CD4-positive, alpha-beta T cell treated with Interleukin-2 at 100 ng/mL for 4 hours (primary cell): ENCODE measurements at regions not wholly inside any gene's neighbourhood (a gene's known extent, or its start where the extent isn't known, plus 50 kb on each side); places are given as distances from the start of the nearest gene placed in this dataset.
"Not testable (repeated sequence)": the region's sequence is repeated elsewhere in the genome, so short reads cannot be mapped to it uniquely, and the experiment has no call there.

Source experiments
- DNase-seq: peaks from one replicate; pipeline ENCODE4 v3.0.0-alpha.2; 2020; ENCODE audit warnings: low spot score

DNA sequence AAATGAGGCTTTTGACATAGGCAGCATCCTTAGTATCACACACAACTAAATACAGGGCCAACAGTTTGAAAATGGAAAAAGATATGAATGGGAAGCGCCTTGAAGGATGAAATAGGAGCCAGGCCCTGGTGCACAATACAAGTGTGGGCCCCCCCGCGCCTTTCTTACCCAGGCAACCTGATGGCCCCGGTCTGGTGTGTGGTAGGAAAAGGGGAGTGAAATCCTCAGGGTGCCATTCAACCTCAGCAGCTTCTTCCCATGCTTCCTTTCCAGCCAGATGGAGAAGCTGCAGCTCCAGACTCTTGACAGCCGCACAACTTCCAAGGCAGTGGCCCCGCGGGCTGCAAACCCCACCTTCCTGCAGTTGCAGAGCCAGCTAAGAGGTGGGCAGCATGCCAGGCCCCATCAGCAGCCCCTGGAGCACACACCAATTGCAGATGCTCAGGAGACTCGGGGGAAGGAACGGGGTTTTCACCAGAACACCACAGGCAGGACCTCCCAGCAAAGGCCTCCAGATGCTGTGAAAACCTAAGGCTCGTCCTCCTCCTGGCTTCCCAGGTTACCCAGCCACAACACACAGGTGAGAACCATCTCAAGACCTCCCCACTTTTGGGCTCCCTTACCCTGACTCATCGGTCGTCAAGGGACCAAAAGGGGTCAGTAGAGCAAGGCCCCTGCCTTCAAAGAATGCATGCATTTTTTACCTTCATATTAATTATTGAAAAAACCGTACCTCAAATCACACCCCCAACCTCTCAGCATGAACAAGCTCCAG, 101.6 kb downstream of the CPN2 start:
- no peak for DNase-seq

DNA sequence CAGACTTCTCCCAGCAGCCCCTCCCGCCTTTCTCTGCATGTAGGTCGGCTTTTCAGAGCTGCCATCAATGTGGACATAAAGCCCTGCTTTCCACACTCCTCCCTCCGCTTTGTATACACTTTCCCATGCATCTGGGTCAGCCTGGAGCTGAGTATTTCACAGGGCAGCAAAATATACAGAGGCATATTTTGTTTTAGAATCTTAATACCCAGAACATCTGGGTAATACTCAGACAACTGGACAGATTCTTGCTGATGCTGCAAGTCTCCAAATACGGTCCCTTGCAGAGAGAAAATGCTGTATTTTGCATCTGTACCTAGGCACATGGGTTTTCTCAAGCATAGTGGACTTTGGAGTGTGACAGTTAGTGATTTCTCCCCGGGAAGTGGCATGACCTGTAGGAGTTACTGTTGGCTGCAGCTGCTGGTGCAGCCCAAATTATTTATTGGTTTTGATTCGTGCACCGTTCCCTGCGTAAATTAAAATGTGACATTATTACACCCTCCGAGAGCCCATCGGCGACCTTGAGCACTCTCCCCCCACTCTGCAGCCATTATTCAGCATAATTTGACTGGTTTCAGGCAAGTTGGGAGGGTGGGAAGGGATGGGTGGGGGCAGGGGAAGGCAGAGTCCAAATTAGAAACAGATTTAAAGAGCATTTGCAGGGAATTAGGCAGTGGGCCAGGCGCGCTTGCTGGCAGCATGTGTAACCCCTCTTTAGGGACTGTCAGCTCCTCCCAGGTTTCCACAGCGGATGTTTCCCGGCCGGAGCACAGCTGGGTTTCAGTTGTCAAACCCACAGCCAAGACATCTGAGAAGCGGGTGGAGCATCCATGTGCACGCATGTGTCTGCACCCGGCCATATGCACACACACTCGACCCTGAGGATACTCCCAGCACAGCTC, 100.8 kb downstream of the CPN2 start:
- DNase-seq, result no peak

DNA sequence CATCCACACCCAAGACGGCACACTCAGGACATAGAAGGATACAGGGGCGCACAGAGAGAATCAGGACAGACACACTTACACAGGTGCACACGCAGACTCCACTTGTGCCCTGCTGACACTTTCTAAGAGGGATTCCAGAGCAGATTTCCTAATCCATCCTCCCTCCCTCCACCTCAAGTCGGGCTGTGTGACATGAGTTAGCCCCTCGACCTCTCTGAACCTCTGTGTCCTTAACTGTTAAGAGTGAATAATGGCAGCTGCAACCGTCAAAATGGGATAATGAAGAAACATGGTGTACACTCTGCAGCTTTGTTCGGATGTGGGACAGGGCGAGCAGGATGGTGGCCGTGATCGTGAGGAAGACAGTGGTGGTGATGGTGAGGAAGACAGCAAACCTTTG, 100.1 kb downstream of the CPN2 start:
- no peak for DNase-seq

DNA sequence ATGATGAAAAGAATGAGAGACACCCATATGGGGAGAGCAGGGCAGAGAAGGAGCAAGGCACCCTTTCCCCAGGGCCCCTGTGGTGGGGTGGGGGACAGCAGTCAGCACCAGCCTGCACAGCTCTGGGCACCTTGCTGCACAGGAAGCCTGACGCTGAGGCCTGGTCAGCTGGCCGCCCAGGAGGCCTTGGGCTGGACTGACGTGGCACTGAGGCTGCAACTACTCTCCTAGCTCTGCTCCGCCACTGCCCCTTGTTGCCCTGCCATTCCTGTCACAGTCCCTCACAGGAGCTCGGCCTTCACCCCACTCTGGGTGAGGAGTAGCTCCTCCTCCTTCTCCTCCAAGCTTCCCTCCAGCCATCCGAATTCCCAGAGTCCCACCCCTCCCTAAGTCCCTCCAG, 99.7 kb downstream of the CPN2 start:
- DNase-seq, result no peak

DNA sequence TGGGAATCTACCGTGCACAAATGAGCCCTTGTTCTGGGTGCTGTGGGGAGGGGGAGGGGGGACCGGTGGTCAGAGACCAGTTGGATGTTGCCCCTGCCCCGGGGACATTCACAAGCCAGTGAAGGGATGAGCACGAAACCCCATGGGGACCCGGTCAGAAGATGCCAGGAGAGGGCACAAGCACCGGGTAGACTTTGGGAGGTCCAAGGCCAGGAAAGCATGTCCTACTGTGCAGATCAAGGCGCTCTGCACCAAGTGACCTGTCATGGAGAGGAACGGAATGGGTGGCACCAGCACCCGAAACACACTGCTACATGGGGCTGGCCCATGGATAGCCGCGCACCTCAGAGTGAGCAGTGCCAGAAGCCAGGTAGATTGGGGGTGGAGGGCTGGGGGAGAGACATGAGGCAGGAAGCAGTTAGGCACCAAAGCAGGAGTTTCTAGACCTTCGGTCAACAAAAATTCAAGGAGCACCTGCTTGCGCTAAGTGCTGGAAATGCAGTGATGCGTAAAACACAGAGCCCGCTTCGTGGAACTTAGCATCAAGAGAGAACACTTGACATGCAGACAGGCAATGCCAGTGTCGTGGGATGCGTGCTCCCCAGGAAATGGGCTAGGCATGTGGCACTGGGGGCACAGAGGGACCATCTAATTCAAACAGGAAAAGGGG, 99.1 kb downstream of the CPN2 start:
- DNase-seq, result no peak

DNA sequence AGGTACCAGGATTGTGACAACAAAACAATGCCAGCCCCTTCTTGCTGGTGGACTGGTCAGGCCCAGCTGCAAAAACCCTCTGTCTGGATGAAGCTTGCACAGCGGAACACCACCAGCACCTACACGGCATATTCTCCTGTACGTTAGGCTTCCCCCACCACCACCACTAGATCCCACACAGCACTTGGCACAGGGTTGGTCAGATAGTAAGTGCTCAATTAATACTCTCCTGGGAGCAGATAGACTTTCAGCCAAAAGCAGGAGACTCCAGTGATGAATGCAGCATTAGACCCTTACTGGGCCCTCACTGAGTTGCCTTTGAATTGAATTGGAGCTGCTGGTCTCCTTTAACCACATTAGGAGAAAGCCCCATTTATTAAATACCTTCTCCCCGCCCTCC, 97.9 kb downstream of the CPN2 start:
- no peak for DNase-seq

DNA sequence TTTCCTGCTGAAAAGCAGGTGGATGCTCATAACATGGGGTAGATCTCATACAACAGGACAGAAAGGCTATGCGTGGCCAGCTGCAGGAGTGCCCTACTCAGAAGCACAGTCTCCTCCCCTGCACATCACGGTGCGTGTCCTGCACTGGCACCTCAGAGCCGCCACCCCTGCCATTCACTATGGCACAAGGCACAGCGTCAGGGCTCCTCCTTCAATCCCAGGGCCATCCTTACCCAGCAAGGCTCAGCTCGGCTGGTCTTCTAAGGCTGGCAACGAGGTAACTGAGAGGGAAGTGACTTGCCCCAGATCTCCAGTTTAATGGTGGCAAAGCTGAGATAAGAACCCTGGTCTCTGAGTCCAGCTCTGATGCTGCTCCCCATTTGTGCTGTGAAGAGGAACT, 97.1 kb downstream of the CPN2 start:
- DNase-seq, result no peak

DNA sequence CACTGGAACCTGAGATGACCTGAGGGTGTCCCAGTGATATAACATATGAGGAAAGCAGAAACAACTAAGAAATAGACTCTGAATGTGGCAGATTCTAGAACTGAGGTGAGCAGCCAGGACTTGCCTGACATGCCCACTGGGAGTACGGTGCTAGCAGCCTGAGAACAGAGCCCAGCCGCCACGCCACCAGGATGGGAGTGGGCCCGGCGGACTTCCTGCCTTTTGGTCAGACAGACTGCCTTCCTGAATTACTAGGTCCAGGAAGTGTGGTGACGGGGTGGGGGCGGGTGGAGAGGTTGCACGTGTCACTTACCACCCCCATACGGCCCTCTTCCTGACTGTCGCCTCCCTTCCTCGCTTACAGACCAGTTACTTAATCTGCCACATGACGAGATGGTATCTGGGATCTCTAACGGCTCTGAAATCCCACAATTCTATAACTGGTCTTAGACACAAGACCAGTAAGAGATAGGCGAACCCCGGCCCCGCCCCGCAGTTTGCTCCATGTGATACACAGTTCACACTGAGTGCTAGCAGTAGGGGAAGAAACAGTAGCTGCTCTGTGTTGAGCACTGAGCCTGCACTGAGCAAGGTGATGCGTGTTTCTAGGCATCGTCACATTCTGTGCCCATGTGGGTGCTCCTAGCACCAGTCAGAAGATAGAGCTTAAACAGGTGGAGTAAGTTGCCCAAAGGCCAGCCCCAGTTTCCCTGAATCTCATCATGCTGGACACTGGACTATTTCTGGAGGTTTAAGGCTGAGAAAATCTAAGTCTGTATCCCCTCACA, 95.7 kb downstream of the CPN2 start:
- peak; percentile 27 for DNase-seq

DNA sequence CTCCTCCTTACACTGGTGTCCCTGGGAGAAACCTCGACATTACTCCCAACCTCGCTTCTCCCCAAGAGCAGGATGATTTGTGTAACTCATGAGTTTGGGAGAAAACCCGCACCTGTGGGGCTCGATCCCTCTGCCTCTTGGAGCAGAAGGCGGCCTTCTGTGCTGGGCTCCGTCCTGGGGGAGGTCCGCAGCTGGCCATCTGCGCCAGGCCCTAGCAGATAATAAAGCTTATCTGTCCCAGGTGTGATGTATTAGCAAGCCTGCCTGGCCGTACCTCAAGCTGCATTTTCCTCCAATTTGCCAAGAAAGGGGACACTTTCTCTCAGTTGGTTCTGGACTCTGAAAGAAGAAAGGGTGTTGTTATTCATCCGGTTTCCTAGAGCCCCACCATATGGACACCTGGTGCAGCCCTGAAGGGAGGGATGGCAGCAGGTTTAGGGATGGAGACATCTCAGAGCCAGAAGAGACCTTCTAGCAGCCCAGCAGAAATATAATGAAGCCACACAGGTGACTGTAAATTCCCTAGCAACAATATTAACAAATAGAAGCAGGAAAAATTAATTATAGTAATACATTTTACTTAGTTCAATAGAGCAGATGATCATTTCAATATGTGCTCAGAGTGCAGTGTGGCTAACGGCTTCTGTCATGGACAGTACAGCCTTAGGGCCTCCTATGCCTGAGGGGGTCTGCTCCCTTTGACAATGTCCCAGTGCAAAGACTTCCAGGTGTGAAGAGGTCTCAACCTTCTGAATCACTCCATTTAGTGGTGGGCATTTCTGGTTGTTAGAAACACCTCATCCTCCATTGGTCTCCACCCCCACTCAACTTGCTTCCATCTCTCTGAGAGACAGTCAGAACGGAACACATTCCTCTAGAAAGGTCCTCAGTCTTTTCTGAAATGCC, 94.8 kb downstream of the CPN2 start:
- no peak for DNase-seq

DNA sequence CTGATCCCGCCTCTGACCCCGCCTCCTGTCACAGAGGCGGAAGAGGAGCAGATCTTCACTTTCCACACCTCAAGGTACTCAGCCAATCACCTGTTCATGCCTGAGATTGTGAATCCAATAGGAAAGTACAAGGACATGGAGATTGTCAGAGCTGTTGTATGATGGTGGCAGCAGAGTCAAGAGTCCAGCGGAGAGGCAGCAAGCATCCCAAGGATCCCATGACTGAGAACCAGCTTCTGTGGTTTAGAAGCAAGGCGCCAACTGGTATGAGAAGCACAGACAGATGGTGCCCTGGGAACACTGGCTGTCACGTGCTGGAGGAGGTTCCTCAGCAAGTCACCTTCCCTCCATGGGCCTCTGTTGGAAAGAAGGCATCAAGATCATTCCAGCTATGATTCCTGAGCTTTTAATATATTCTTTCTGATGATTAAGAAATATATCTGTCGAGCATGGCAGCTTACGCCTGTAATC, 93.9 kb downstream of the CPN2 start:
- DNase-seq, result no peak

DNA sequence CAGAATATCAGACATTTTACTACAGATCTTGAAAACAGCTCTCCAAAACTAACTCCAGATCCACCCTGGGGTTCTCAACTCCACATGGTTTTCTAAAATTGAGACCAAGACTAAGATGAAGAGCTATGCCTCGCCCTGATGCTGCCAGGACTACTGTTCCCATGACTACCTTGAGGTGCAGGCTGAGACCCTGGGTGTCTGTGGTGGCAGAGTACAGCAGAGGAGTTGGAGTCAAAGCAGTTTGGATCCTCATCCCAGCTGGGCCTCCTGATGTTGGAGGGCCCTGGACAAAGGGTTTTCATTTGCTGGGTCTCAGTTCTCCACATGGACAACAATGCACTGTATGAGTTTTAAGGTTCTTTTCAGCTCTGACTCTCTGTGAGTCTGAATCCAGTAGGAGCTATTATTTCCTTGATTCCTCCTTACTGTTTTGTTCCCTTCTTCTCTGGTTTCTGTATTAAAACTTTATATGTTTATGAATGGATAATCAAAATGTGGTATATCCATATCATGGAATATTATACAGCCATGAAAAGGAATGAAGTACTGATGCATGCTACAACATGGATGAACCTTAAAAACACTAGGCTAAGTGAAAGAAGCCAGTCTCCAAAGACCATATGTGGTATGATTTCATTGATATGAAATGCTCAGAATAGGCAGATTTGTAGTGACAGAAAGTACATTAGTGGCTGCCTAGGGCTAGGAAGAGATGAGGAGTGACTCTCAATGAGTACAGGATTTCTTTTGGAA, 93.0 kb downstream of the CPN2 start:
- DNase-seq, result no peak

DNA sequence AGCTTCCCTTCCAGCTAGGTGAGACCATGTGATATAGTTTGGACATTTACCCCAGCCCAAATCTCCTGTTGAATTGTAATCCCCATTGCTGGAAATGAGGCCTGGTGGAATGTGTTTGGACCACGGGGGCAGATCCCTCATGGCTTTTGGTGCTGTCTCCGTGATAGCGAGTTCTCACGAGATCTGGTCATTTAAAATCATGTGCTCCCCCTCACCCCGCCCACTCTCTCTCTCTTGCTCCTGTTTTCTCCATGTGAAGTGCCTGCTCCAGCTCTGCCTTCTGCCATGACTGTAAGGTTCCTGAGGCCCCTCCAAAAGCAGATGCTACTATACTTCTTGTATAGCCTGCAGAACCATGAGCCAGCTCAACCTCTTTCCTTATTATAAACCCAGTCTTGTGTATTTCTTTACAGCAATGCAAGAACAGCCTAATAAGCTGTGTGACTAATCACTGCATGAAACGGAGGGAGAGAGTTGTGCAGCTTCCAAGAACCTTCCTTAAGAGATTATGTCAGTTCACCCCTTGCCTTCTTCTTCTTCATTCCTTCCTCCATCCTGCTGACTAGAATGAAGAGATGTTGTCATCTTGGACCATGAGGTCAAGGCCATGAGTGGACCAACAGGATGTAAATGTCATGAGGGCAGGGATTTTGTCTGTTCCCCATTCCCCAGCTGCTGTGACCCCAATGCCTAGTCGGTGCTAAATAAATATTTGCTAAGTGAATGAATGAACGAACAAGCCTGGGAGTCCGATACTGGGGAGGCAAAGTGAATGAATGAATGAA, 91.0 kb downstream of the CPN2 start:
- no peak for DNase-seq

DNA sequence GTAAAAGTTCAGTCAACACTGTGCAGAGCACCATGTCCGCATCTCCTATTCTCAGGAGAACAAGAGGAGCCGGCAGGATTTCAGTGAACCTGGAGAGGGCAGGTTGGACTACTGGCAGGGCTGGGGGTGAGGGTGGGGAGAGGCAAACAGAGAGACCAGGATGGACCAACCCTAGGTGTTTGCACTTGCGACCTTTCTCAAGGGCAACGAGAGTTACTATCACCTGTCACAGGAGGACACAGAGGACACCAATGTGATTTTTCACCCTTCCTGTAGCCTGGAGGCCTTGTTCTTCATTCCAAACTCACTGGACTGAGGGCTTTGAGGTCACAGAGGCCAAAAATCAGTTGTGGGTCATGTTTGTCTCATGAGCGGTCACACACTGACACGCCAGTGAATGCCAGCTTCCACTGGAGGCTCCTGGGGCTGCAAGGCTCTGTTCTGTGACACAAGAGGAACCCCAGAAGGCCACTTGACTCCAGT, 89.5 kb downstream of the CPN2 start:
- DNase-seq, result no peak

DNA sequence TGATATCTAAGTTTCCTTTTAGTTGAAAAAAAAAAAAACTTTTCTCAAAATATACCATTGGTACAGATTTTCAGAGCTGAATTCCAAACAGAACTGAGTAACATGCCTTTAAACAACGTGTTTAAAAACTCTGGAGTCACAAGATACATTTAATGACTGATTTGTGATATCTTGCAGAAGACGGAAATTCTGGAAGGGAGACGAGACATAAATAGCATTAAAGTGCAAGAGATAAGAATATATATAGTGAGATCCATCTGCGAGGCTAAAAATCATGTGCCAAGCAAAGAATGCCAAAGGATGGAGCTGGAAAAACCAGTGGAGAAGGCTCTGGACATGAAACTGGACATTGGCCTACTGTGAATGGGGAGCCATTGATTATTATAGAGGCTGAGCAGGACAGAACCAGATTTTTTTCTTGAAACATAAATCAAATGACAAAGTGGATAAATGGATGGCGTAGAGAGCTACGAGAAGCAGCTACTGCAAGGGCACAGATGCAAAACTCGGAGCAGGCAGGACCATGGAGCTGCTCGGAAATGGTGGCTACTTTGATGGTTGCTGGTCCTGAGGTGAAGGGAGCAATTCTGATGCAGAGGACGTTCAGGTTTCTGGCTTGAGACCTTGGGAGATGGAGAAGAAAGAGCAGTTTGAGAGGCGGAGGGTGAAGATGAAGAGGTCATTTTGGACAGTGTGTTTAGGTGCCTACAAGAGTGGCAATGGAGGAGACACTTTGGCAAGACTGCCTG, 88.8 kb downstream of the CPN2 start:
- DNase-seq, result no peak

DNA sequence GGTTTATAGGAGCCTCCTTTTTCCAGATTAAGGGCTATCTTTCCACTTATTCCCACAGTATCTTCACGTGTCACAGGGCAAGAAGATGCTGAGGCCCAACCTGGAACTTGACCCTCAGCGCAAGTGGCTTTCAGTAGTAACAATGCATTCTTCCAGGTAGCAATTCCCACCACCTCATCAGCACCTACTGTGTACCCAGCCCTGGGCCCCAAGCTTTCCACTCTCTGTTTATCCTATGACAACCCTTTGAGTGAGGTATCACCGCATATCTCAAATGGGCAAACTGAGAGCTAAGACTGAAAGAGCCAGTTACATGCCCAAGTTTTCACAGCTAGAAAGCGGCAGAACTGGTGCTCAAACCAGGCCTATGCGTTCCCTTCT, 88.2 kb downstream of the CPN2 start:
- no peak for DNase-seq

DNA sequence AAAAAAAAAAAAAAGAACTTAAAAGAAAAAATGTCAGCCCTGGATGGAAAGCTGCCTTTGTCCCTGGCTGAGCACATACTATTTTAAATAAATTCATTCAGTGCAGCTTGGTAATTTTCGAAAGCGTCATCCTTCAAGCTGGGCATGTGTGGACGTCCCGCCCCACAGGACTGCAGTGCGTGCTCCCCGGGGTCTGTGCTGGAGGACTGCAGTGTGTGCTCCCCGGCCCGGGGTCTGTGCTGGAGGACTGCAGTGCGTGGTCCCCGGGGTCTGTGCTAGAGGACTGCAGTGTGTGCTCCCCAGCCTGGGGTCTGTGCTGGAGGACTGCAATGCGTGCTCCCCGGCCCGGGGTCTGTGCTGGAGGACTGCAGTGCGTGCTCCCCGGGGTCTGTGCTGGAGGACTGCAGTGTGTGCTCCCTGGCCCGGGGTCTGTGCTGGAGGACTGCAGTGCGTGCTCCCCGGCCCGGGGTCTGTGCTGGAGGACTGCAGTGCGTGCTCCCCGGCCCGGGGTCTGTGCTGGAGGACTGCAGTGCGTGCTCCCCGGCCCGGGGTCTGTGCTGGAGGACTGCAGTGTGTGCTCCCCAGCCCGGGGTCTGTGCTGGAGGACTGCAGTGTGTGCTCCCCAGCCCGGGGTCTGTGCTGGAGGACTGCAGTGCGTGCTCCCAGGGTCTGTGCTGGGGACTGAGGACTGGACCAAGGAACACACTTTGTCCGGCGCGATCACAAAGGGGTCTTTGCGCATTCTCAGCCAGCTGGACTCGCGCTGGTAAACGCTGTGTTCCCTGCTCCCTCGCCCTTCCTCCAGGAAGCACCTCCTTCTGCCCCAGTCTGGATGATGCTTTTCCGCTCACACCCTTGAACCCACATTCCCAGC, 86.3 kb downstream of the CPN2 start:
- DNase-seq, result not testable (repeated sequence)

DNA sequence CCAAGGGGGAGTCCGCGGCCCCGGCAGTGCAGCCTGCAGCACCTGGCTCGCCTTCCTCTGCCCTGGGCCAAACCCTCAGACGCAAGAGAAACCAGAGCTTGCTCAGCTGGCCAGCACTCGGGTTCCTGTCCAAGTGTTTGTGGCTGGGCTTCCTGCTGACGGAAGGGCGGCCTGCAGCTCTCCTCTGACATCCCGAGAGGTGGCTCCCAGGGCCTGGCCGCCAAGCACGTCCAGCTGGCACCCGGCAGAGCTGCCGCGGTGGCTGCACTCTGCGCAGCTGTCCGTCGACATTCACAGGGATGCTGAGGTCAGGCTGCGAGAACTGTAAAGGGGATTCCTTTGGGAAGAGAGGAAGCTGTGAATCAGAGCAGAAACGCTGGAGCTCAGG, 85.6 kb downstream of the CPN2 start:
- no peak for DNase-seq
